NCI-H1048 (cell line): ENCODE measurements at regions not wholly inside any gene's neighbourhood (a gene's known extent, or its start where the extent isn't known, plus 50 kb on each side); places are given as distances from the start of the nearest gene placed in this dataset.

Experiments
- DNase-seq: peaks from one replicate; lab custom pipeline; 2025; lab: John Stamatoyannopoulos, UW

GRCh38 chr18:61256291-61256690 is 76.9 kb upstream of the CDH20 start:
- no peak for DNase-seq

GRCh38 chr18:61261870-61262269 is 71.4 kb upstream of the CDH20 start:
- DNase-seq: no peak

- no peak for DNase-seq
These were observed 60.4 kb upstream of the CDH20 start for GRCh38 chr18:61272793-61273192.

GRCh38 chr18:61273533-61273932 is 59.7 kb upstream of the CDH20 start:
- DNase-seq: no peak

- no peak for DNase-seq
These were observed 58.7 kb upstream of the CDH20 start for GRCh38 chr18:61274416-61274960.

GRCh38 chr18:61277808-61278207 is 55.4 kb upstream of the CDH20 start:
- no peak for DNase-seq

GRCh38 chr18:61281431-61281830 is 51.8 kb upstream of the CDH20 start:
- no peak for DNase-seq

GRCh38 chr18:61282926-61283325 is 50.3 kb upstream of the CDH20 start:
- DNase-seq: no peak
